NCI-H446 treated with DMSO at 0.1 percent for 48 hours (cell line): ENCODE measurements at regions not wholly inside any gene's neighbourhood (a gene's known extent, or its start where the extent isn't known, plus 50 kb on each side); places are given as distances from the start of the nearest gene placed in this dataset.
"Not testable (repeated sequence)": the region's sequence is repeated elsewhere in the genome, so short reads cannot be mapped to it uniquely, and the experiment has no call there.

Experiments
- DNase-seq: peaks from one replicate; lab custom pipeline; 2025; lab: John Stamatoyannopoulos, UW

DNA sequence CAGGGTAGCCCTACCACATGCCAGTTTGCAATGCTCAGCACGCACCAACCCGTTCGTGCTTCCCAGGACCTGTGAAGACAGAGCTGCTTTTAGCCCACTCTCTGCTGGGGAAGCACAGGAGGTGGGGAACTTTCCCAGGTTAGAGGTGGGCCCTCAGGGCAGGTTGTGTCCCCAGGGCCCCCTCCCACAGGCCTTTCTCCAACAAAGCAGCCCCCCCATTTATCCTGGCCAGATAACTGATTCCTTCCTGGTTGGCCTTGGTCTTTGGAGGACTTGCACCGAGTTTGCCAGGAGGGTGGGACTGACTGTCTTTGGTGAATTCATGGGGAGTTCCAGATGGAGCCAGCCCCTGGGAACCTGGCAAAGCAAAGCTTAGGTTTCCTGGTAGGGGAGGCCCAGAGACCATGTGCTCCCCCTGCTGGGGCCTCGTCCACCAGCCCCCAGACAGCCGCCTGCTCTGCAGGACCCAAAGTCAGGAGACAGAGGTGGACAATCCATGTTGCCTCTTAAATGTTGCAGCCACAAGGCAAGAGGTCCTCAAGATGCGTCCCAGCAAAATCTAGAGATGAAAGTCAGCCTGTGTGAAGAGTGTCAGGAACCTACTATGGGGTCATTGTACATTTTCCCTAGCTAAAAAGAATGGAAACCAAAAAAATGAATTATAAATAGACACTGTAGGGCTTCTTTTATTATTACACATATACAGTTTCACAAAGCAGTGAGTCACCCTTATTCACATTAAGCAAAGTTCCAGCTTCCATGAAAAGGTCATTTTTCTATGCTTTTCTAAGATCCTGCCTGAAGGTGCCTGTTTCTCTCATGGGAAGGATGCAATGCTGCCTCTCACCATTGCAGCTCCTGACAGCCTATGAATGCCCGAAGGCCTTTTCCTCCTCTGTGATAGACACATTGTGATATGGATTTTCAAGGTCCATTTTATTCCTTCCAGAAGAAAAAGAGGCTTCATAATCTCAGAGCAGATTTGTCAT, 497.8 kb downstream of the PREX1 start:
- peak; percentile 26 for DNase-seq

GRCh38 chr20:48329031-48329615, 498.7 kb downstream of the PREX1 start:
- no peak for DNase-seq

GRCh38 chr20:48327848-48328247, 500.0 kb downstream of the PREX1 start:
- DNase-seq = not testable (repeated sequence)

- DNase-seq = no peak
Measured at GRCh38 chr20:48326868-48327267, 500.9 kb downstream of the PREX1 start.

- no peak for DNase-seq
Measured at GRCh38 chr20:48326434-48326691, 501.4 kb downstream of the PREX1 start.

DNA sequence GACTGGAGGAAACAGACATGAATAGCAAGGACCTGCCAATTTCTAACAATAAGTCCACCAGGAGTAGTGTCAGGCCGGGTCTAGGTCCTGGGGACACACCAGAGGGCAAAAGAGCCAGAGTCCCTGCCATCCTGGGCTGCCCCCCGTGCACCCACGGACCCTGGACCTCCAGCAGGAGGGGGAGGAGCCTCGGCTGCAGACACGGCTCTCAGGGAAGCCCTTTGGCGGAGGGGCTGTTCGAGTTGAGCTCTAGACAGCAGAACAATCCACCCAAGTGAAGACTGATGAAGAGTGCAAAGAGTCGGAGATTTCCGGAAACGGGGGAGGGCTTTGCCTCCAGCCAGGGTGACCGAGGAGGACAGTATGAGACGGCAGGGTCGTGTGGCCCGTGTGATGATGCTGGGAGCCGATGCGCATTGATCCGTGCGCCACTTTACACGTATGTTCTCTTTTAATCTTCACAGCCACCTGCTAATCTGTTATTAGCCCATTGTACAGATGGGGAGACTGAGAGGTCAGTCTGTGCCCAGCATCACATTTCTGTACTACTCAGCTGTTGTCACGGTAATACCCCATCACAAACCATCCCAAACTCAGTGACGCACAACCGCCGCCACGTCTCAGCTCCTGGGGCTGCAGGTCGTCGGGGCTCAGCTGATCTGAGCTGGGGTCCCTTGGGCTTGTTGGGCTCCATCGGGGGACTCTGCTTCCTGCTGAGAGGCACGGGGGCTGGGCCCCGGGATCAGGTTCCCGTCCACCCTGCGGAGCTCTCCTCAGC, 502.0 kb downstream of the PREX1 start:
- no peak for DNase-seq

GRCh38 chr20:48324744-48325143, 503.1 kb downstream of the PREX1 start:
- DNase-seq = no peak

GRCh38 chr20:48321271-48321670, 506.5 kb downstream of the PREX1 start:
- DNase-seq = no peak

DNA sequence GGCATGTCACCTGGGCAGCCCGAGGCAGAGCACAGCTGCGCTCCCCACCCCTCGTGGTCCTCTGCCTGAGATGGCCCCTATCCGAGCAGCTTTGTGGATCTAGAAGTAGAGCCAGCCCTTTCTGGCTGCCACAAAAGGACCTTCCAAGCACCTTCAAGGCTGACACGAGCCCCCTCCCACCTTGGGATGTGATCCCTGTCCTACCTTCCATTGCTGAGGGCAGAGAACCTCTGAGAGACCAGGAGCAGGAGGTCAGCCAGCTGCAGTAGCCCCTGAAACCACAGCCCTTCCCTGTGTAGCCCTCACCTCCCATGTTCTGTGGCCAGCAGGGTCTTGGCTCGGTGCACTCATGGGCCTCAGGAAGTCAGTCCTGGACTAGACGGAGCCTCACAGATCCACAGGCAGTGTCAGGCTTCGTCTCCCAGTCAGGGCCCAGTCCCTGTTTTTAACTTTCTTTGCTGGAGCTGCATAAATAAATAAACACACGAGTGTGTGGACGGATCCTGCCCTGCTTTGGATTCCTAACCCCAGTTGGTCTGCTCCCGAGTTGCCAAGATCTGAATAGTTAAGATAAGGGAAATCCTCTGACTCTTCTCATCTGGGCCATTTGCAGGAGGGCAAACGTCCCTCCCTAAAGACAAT, 507.7 kb downstream of the PREX1 start:
- DNase-seq = no peak

GRCh38 chr20:48317578-48317977, 510.2 kb downstream of the PREX1 start:
- no peak for DNase-seq

DNA sequence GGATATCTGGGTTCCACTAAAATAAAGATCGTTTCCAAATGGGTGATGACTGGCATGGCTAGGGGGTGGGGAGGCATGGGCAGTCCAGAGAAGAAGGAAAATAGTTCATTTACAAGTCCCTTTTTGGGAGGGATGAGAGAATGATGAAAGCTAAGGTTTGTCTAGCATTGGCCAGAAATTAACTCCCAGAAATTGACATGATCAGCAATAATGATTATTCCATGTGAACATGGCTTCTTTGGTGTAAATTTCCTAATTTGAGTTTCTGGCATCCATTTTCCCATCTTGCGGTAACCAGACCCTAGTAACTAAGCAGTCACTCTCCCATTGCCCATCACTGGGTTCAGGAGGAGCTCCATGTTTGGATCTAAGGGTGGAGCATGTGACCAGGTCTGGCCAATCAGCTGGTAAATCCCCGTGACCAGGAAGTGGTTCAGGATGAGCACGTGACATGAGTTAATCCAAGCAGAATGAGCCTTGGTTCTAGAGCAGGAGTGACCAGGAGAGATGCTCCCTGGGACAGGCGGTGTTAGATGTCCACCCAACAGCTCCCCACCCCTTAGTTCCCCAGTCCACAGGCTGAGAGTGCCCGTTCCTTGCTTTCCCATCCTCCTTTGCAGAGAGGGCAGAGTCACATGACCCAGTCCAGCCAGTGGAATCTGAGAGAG, 512.7 kb downstream of the PREX1 start:
- no peak for DNase-seq

- no peak for DNase-seq
Measured at GRCh38 chr20:48313324-48313723, 514.5 kb downstream of the PREX1 start.

DNA sequence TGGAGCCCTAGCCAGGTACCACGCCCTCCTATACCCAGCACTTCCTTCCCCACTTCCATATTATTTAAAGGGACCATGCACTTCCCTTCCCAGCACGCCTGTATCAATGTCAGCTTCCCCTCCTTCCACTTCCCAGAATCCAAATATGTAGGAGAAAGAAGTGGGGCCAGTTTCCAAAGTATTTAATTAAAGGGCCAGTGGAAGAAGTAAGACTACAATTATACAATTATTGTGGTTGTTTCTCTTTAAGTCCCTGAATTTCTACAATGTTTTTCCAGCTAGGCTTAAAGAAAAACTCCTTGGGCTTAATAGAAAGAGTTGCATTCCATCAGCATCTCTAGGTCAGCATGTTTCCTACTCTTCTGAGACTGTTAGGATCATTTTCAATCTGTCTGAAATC, 515.8 kb downstream of the PREX1 start:
- DNase-seq = no peak

GRCh38 chr20:48310305-48310704, 517.5 kb downstream of the PREX1 start:
- DNase-seq = no peak

GRCh38 chr20:48309293-48309692, 518.5 kb downstream of the PREX1 start:
- no peak for DNase-seq

GRCh38 chr20:48308882-48309281, 518.9 kb downstream of the PREX1 start:
- no peak for DNase-seq

DNA sequence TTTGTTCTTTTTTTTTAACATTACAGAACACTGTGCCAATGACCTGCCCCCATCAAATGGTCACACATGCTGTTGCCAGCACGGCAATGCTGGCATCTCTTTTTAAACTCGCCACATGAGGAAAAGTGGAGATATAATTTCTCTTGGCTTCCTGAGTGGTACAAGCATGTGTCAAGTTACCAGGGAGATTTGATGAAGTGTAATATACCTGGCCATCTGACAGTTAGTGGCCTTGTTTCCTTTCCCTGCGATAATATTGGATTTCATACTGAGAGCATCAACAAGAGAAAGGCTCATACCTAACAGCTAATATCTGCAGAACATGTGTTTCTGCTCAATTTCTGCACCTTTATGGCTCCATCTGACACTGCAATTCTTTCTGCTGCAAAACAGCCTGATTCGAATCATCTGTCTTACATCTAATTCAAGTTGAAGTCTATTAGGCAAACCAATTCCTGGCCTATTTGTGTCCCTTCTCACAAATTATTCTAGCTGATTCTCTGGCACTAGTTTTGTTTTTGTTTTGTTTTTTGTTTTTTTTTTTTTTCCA, 519.5 kb downstream of the PREX1 start:
- DNase-seq = no peak

DNA sequence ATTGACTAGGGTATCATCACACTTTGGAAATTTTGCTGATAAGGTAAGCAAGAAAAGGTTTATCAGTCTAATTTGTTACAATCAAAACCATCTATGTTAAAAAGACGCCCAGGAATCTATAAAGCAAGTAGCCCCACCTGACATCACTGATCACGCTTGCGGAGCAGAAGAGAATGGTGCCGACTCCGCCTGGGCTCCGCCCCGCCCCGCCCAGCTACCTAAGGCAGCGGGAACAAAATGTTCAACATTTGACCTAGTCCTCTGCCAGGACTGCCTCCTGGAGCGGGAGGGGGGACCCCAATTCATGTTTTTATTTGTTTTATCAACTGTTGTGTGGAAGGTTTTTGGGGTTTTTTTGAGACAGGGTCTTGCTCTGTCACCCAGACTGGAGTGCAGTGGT, 520.5 kb downstream of the PREX1 start:
- no peak for DNase-seq

- DNase-seq = no peak
Measured at GRCh38 chr20:48302844-48303542, 517.7 kb upstream of the SULF2 start.

DNA sequence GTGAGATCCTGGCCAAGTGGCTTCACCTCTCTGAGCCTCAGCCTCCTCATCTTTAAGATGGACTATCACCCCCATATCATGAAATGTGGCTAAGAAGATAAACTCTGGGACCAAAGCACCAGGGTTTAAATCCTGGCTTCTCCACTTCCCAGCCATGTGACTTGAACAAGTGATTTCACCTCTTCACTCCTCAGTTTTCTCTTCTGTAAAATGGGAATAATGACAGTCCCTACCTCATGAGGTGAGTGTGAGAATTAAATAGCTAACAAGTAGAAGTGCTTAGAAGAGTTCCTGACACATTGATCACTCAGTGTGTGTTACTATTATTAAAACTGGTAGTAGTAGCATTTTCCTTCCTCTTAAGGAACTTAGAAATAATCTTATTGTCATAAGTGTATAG, 516.9 kb upstream of the SULF2 start:
- DNase-seq = no peak

DNA sequence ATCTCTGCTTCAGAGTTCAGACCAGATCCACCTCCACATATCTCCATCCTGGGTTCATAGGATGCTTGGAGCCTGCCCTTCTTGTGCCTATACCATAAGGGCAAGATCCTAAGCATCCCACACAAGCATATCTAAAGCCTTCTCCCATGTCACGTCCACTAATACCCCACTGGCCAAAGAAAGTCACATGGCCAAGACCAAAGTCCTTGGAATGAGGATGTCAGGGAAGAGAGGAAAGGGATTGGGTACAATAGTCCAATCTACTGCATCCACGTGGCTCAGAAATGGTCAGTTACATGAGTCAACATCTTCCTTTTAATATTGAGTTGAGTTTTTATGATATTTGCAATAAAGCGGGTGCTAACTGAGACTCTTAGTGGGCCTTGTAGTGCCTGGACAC, 515.9 kb upstream of the SULF2 start:
- no peak for DNase-seq
